ENCODE measurements at regions not wholly inside any gene's neighbourhood (a gene's known extent, or its start where the extent isn't known, plus 50 kb on each side); places are given as distances from the start of the nearest gene placed in this dataset.

GRCh38 chr13:36516225-36516624, 83.9 kb downstream of the CCNA1 start:
- POLR2A ChIA-PET: no interaction called here
- Histone ChIP-seq H4K20me1 (ENCODE audit: control insufficient read depth, insufficient read depth, low read length, poor library complexity, severe bottlenecking) (no peaks in the 10 kb centered on the region), H3K4me3 (ENCODE audit: control extremely low read depth in 1 of 5, extremely low read depth in 1 of 5, insufficient read depth in 1 of 5, low read depth in 2 of 5, low read length in 4 of 5) (no peak overlapping the region), H3K79me2 (ENCODE audit: control insufficient read depth, insufficient read depth, low read length) (no peaks in the 10 kb centered on the region), H3K9ac (ENCODE audit: low read length) (no peak overlapping the region), H3K36me3 (replicated peaks in 1 of 2; ENCODE audit: control extremely low read depth in 1 of 2, control insufficient read depth in 1 of 2, extremely low read depth in 1 of 2, insufficient read depth in 2 of 2, low read length in 1 of 2) (no peaks in the 10 kb centered on the region), H3K4me1 (ENCODE audit: control insufficient read depth in 2 of 2, insufficient read depth in 2 of 2, low read length in 2 of 2) (no peaks in the 10 kb centered on the region), H2AFZ (ENCODE audit: insufficient read depth, low read depth, low read length, poor library complexity, severe bottlenecking) (no peak overlapping the region), H3K27ac (ENCODE audit: low read length in 2 of 2) (no peak overlapping the region), H3K27me3 (replicated peaks in 1 of 4; ENCODE audit: control extremely low read depth in 1 of 4, control insufficient read depth in 3 of 4, insufficient read depth in 4 of 4, low read length in 3 of 4) (no peaks in the 10 kb centered on the region), H3K4me2 (replicated peaks; ENCODE audit: low read depth, low read length, poor library complexity, severe bottlenecking) (no peak overlapping the region), H3K9me3 (ENCODE audit: control extremely low read depth in 1 of 3, control insufficient read depth in 2 of 3, insufficient read depth in 1 of 3, low read length in 2 of 3) (no peaks in the 10 kb centered on the region)
- H3K27ac Mint-ChIP-seq: no peak overlapping the region
- H3K9me3 Mint-ChIP-seq (ENCODE audit: insufficient read depth): no peaks in the 10 kb centered on the region
- CTCF ChIA-PET: no interaction called here
- no peak overlapping the region for H3K4me3 Mint-ChIP-seq
- H3K4me1 Mint-ChIP-seq: peaks cover 4% of the 10 kb centered on the region
- no peak for ATAC-seq (ENCODE audit: low read depth)
- DNase-seq: no peak
- intact Hi-C loops (cut with micrococcal nuclease): no loop called here
- 100% methylated on average over 1 of the region's 2 CpGs for WGBS (ENCODE audit: insufficient coverage)
- TF ChIP-seq CTCF (IDR thresholded peaks at IDR 0.05) (no peak), EZH2 (IDR thresholded peaks at IDR 0.05; ENCODE audit: borderline replicate concordance, insufficient read depth, low read depth, low read length, poor library complexity, severe bottlenecking) (no peak)
- peaks cover 6% of the 10 kb centered on the region for H3K27me3 Mint-ChIP-seq

GRCh38 chr13:36518707-36519106, 86.4 kb downstream of the CCNA1 start:
- TF ChIP-seq CTCF (IDR thresholded peaks at IDR 0.05) (no peak), EZH2 (IDR thresholded peaks at IDR 0.05; ENCODE audit: borderline replicate concordance, insufficient read depth, low read depth, low read length, poor library complexity, severe bottlenecking) (no peak)
- peaks cover 4% of the 10 kb centered on the region for H3K4me1 Mint-ChIP-seq
- no peaks in the 10 kb centered on the region for H3K27me3 Mint-ChIP-seq
- Histone ChIP-seq H3K4me3 (ENCODE audit: control extremely low read depth in 1 of 5, extremely low read depth in 1 of 5, insufficient read depth in 1 of 5, low read depth in 2 of 5, low read length in 4 of 5) (no peak overlapping the region), H4K20me1 (ENCODE audit: control insufficient read depth, insufficient read depth, low read length, poor library complexity, severe bottlenecking) (no peaks in the 10 kb centered on the region), H3K27ac (ENCODE audit: low read length in 2 of 2) (no peak overlapping the region), H2AFZ (ENCODE audit: insufficient read depth, low read depth, low read length, poor library complexity, severe bottlenecking) (no peak overlapping the region), H3K4me1 (ENCODE audit: control insufficient read depth in 2 of 2, insufficient read depth in 2 of 2, low read length in 2 of 2) (no peaks in the 10 kb centered on the region), H3K9me3 (ENCODE audit: control extremely low read depth in 1 of 3, control insufficient read depth in 2 of 3, insufficient read depth in 1 of 3, low read length in 2 of 3) (no peaks in the 10 kb centered on the region), H3K4me2 (replicated peaks; ENCODE audit: low read depth, low read length, poor library complexity, severe bottlenecking) (no peak overlapping the region), H3K9ac (ENCODE audit: low read length) (no peak overlapping the region), H3K27me3 (replicated peaks in 1 of 4; ENCODE audit: control extremely low read depth in 1 of 4, control insufficient read depth in 3 of 4, insufficient read depth in 4 of 4, low read length in 3 of 4) (no peaks in the 10 kb centered on the region), H3K36me3 (replicated peaks in 1 of 2; ENCODE audit: control extremely low read depth in 1 of 2, control insufficient read depth in 1 of 2, extremely low read depth in 1 of 2, insufficient read depth in 2 of 2, low read length in 1 of 2) (no peaks in the 10 kb centered on the region), H3K79me2 (ENCODE audit: control insufficient read depth, insufficient read depth, low read length) (no peaks in the 10 kb centered on the region)
- ChIA-PET CTCF (no interaction called here), POLR2A (no interaction called here)
- DNase-seq: no peak
- H3K4me3 Mint-ChIP-seq: no peak overlapping the region
- no peaks in the 10 kb centered on the region for H3K9me3 Mint-ChIP-seq (ENCODE audit: insufficient read depth)
- H3K27ac Mint-ChIP-seq: no peak overlapping the region
- intact Hi-C loops (cut with micrococcal nuclease): no loop called here
- ATAC-seq (ENCODE audit: low read depth): no peak
- 85% methylated on average over 2 of the region's 2 CpGs for WGBS (ENCODE audit: insufficient coverage)

Measured in B cell (primary cell).